ENCODE measurements at regions not wholly inside any gene's neighbourhood (a gene's known extent, or its start where the extent isn't known, plus 50 kb on each side); places are given as distances from the start of the nearest gene placed in this dataset.

DNA sequence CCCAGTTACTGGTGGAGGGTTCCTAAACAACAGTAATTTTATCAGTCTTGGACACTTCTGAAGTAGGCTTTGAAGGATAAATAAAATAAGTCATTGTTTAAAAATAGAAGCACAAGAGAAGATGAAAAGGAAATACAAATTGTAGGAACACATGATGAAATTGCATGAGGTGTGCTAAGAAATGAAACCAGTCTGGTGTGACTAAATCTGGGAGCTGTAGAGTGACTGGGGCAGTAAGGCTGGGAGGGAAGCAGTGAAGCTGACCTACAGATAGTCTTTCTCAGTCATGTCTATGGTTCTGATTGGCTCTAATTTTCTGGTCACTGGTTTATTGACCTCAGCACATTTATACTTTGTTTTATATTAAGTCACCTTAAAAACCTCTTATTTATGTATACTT lies 139.1 kb downstream of the SLC17A6 start:
- TF ChIP-seq, protein P1, sequence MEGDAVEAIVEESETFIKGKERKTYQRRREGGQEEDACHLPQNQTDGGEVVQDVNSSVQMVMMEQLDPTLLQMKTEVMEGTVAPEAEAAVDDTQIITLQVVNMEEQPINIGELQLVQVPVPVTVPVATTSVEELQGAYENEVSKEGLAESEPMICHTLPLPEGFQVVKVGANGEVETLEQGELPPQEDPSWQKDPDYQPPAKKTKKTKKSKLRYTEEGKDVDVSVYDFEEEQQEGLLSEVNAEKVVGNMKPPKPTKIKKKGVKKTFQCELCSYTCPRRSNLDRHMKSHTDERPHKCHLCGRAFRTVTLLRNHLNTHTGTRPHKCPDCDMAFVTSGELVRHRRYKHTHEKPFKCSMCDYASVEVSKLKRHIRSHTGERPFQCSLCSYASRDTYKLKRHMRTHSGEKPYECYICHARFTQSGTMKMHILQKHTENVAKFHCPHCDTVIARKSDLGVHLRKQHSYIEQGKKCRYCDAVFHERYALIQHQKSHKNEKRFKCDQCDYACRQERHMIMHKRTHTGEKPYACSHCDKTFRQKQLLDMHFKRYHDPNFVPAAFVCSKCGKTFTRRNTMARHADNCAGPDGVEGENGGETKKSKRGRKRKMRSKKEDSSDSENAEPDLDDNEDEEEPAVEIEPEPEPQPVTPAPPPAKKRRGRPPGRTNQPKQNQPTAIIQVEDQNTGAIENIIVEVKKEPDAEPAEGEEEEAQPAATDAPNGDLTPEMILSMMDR (IDR thresholded peaks at IDR 0.05) = no peak
- TF ChIP-seq POLR2A (IDR thresholded peaks at IDR 0.05) = no peak
